Spleen (tissue), 7 donors: ENCODE measurements at regions not wholly inside any gene's neighbourhood (a gene's known extent, or its start where the extent isn't known, plus 50 kb on each side); places are given as distances from the start of the nearest gene placed in this dataset.

Experiments
- POLR2A ChIP-seq, 3 donors: fragments of 450-650 bp; IDR thresholded peaks; one replicate each; pipeline ENCODE4 v1.5.1; 2017; ENCODE audit warnings: antibody characterized with exemption in 3 of 3, mild to moderate bottlenecking in 1 of 3
- POLR2AphosphoS5 ChIP-seq, 3 donors: sonication (generic); formaldehyde crosslinking; IDR thresholded peaks; one replicate each; pipeline ENCODE4 v1.5.1; 2017; ENCODE audit warnings: antibody characterized with exemption in 3 of 3
- TF ChIP-seq, protein P1 (sequence below), 11 experiments: fragments of 200-600 bp in 7 of 11; fragments of 450-650 bp in 4 of 11; sonication (generic) in 4 of 11; IDR thresholded peaks in 8 of 11; conservative IDR thresholded peaks in 3 of 11; 1 replicate in 7 of 11; 2 replicates in 4 of 11; pipeline versions ENCODE4 v1.4.0 to v1.8.0; 2016 to 2021; ENCODE audit warnings: antibody characterized with exemption in 11 of 11, inconsistent platforms in 4 of 11, mild to moderate bottlenecking in 1 of 11
- donor health status: DM: no; HTN: no; CAD: no; lungs with moderate emphysema.
- donor health status: DM: no; HTN: no; CAD: no.
- donor health status: DM: no; HTN: no; CAD: no.

- TF ChIP-seq POLR2AphosphoS5 (IDR thresholded peaks at IDR 0.05) (no peak), POLR2A (IDR thresholded peaks at IDR 0.05) (no peak)
- TF ChIP-seq, protein P1, sequence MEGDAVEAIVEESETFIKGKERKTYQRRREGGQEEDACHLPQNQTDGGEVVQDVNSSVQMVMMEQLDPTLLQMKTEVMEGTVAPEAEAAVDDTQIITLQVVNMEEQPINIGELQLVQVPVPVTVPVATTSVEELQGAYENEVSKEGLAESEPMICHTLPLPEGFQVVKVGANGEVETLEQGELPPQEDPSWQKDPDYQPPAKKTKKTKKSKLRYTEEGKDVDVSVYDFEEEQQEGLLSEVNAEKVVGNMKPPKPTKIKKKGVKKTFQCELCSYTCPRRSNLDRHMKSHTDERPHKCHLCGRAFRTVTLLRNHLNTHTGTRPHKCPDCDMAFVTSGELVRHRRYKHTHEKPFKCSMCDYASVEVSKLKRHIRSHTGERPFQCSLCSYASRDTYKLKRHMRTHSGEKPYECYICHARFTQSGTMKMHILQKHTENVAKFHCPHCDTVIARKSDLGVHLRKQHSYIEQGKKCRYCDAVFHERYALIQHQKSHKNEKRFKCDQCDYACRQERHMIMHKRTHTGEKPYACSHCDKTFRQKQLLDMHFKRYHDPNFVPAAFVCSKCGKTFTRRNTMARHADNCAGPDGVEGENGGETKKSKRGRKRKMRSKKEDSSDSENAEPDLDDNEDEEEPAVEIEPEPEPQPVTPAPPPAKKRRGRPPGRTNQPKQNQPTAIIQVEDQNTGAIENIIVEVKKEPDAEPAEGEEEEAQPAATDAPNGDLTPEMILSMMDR (IDR thresholded peaks at IDR 0.05 in 8 of 11, conservative IDR thresholded peaks at IDR 0.05 in 3 of 11): no peak
Measured at GRCh38 chr12:42692749-42693148, 103.2 kb upstream of the PRICKLE1 start.
